ENCODE measurements at regions not wholly inside any gene's neighbourhood (a gene's known extent, or its start where the extent isn't known, plus 50 kb on each side); places are given as distances from the start of the nearest gene placed in this dataset.

DNA sequence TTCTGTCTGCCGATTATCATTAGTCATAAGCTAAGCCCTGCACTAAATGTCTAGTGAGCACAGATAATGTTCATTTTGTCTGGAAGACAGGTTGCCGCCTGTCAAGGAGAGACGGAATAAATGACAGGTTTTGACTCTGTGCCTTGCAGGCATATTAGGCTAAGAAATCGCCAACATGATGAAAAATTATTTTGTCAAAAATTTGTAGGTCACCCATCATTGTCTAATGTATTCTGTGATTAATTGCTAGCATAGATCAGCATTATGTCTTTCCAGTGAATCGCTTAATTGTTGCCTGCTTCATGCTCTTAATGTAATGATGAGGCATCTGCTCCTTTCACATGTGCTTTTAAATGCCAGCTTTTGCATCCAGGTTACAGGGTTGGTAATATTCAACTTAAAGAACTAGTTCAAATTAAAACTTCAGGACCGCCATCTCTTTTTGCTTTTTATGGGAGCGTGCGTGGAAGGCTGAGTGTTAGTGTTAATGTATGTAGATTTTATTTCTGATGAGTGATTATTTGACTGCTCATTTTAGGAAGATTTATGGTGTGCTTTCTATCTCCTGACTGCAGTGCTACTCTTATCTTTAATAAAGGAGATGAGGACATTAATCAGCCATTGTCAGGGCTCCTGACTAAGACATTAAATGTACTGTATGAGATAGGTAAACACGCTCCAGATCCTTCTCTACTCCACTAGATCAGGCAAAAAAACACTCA lies 120.8 kb upstream of the MEIS2 start:
- Histone ChIP-seq H3K4me3 (ENCODE audit: low read depth in 1 of 2, low read length in 2 of 2) (no peak overlapping the region), H3K4me1 (ENCODE audit: control insufficient read depth in 1 of 2, insufficient read depth in 2 of 2, low read length in 2 of 2) (no peaks in the 10 kb centered on the region), H3K36me3 (ENCODE audit: control insufficient read depth in 1 of 2, insufficient read depth in 2 of 2, low read length in 2 of 2) (no peaks in the 10 kb centered on the region), H3K27me3 (ENCODE audit: low read depth, low read length) (no peaks in the 10 kb centered on the region), H3K27ac (ENCODE audit: low read length) (no peak overlapping the region), H3K9me3 (ENCODE audit: control insufficient read depth in 1 of 2, low read length in 2 of 2) (no peaks in the 10 kb centered on the region)

DNA sequence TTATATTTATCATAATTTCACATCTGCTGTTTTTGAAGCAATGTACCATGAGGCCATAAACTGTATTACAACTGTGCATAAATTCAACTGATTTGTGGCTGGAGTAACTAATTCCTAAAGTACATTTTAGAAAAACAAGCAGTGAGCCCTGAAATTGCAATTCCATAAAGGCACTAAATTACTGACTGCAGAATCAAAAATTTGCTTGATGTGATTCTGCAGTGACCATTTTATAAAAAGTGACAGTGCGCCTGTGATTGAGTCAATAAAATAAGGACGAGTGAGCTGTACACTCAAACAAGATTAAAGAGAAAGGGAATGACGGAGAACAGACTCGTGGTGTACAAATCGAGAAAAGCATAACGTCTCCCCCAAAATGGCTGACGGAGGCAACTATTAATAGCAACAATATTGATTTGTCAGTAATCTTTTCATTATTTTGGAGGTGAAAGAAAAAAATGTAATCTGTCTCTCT lies 121.4 kb upstream of the MEIS2 start:
- no peaks in the 10 kb centered on the region for H3K36me3 ChIP-seq (ENCODE audit: control insufficient read depth in 1 of 2, insufficient read depth in 2 of 2, low read length in 2 of 2)
- H3K4me3 ChIP-seq (ENCODE audit: low read depth in 1 of 2, low read length in 2 of 2) = no peak overlapping the region
- H3K4me1 ChIP-seq (ENCODE audit: control insufficient read depth in 1 of 2, insufficient read depth in 2 of 2, low read length in 2 of 2) = no peaks in the 10 kb centered on the region
- no peaks in the 10 kb centered on the region for H3K9me3 ChIP-seq (ENCODE audit: control insufficient read depth in 1 of 2, low read length in 2 of 2)
- no peaks in the 10 kb centered on the region for H3K27me3 ChIP-seq (ENCODE audit: low read depth, low read length)
- no peak overlapping the region for H3K27ac ChIP-seq (ENCODE audit: low read length)

DNA sequence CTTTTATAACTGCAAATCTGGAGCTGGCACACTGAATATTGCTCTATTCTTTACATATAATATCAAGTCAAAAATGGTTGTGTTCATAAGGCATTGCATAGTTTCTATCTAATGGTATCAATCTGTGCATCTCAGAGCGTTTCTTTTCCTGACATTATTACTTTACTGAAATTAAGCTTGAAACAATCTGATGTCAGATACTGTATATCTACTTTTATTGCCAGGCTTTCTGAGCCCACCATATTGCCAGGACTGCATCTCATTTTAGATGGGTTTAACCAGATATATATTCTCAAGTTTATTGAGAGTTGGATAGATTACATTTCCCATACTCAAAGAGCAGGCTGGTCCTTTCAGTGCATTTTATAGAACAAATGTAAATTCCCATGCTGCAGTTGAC lies 122.7 kb upstream of the MEIS2 start:
- Histone ChIP-seq H3K36me3 (ENCODE audit: control insufficient read depth in 1 of 2, insufficient read depth in 2 of 2, low read length in 2 of 2) (no peaks in the 10 kb centered on the region), H3K27ac (ENCODE audit: low read length) (no peak overlapping the region), H3K4me1 (ENCODE audit: control insufficient read depth in 1 of 2, insufficient read depth in 2 of 2, low read length in 2 of 2) (no peaks in the 10 kb centered on the region), H3K4me3 (ENCODE audit: low read depth in 1 of 2, low read length in 2 of 2) (no peak overlapping the region), H3K9me3 (ENCODE audit: control insufficient read depth in 1 of 2, low read length in 2 of 2) (no peaks in the 10 kb centered on the region), H3K27me3 (ENCODE audit: low read depth, low read length) (no peaks in the 10 kb centered on the region)

DNA sequence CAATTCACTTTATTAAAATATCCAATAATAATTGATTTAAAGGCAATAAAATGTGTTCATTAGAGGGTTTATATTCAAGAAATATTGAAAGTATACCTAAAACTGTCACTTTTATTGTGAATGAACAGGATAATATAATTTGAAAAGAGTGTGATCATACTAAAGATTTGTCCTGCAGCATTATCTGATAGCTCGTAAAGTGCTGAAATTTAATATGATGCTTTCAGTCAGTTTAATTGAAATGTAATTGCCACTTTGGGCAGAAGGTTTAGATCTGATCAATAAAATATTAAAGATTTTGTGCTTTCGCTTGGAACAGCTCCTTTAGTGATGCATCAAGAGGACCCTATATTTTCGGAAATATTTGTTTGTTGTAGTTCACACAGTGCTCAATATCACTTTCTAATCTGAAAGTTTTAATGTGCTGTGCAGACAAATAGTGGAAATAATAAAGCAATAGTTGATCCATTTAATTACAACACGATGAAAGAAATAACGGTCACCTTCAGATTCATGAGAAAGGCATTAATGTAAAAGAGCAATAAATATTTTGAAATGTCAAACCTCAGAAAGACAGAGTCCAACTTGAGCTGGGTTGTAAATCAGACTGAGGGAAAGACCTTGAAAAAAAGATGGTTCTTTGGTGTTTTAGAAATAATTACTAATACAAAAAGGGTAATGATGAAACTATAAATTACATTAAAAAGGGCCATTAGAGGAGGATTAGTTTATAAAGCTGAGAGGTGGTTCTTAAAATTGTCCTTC lies 129.7 kb upstream of the MEIS2 start:
- Histone ChIP-seq H3K4me1 (ENCODE audit: control insufficient read depth in 1 of 2, insufficient read depth in 2 of 2, low read length in 2 of 2) (no peaks in the 10 kb centered on the region), H3K27ac (ENCODE audit: low read length) (no peak overlapping the region), H3K36me3 (ENCODE audit: control insufficient read depth in 1 of 2, insufficient read depth in 2 of 2, low read length in 2 of 2) (no peaks in the 10 kb centered on the region), H3K9me3 (ENCODE audit: control insufficient read depth in 1 of 2, low read length in 2 of 2) (no peaks in the 10 kb centered on the region), H3K27me3 (ENCODE audit: low read depth, low read length) (no peaks in the 10 kb centered on the region), H3K4me3 (ENCODE audit: low read depth in 1 of 2, low read length in 2 of 2) (no peak overlapping the region)

DNA sequence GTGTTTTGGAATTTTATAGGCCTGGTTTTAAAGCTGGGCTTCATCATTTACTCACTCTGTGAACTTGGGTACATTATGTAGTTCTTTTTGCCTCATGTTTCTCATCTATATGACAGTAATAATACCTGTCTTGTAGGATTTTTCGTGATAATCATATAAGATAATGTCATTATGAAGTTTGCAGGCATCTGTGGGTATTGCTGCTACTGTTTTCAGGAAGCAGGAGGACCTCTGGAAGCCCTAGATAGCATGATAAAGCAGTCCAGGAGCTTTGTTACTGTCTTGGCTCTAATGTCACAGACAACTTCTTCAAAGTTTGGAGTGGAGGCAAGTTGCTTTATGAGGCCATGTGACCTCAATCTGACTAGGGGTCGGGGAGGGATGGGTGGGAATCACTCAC lies 145.0 kb upstream of the MEIS2 start:
- Histone ChIP-seq H3K4me1 (ENCODE audit: control insufficient read depth in 1 of 2, insufficient read depth in 2 of 2, low read length in 2 of 2) (no peaks in the 10 kb centered on the region), H3K4me3 (ENCODE audit: low read depth in 1 of 2, low read length in 2 of 2) (no peak overlapping the region), H3K27ac (ENCODE audit: low read length) (no peak overlapping the region), H3K9me3 (ENCODE audit: control insufficient read depth in 1 of 2, low read length in 2 of 2) (no peaks in the 10 kb centered on the region), H3K27me3 (ENCODE audit: low read depth, low read length) (no peaks in the 10 kb centered on the region), H3K36me3 (ENCODE audit: control insufficient read depth in 1 of 2, insufficient read depth in 2 of 2, low read length in 2 of 2) (no peaks in the 10 kb centered on the region)

DNA sequence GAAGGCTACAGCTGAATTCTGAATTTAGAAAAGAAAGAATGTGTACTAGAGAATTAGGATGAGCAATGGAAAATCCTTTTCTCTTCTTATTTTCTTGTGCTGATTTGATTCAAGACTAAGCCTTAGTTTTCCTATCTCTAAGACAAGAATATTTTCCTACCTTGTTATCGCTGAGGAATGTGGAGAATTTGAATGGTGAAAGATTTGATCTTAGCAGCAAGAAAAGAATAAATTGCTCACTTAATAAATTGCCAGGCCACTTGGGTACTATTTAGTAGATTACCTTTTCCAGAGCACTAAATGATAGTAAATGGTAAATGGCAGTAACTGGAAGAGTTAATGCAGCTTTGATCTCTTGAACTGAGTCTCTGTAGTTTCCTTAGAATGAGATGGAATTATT lies 145.7 kb upstream of the MEIS2 start:
- Histone ChIP-seq H3K27me3 (ENCODE audit: low read depth, low read length) (no peaks in the 10 kb centered on the region), H3K36me3 (ENCODE audit: control insufficient read depth in 1 of 2, insufficient read depth in 2 of 2, low read length in 2 of 2) (no peaks in the 10 kb centered on the region), H3K4me1 (ENCODE audit: control insufficient read depth in 1 of 2, insufficient read depth in 2 of 2, low read length in 2 of 2) (no peaks in the 10 kb centered on the region), H3K4me3 (ENCODE audit: low read depth in 1 of 2, low read length in 2 of 2) (no peak overlapping the region), H3K27ac (ENCODE audit: low read length) (no peak overlapping the region), H3K9me3 (ENCODE audit: control insufficient read depth in 1 of 2, low read length in 2 of 2) (no peaks in the 10 kb centered on the region)

DNA sequence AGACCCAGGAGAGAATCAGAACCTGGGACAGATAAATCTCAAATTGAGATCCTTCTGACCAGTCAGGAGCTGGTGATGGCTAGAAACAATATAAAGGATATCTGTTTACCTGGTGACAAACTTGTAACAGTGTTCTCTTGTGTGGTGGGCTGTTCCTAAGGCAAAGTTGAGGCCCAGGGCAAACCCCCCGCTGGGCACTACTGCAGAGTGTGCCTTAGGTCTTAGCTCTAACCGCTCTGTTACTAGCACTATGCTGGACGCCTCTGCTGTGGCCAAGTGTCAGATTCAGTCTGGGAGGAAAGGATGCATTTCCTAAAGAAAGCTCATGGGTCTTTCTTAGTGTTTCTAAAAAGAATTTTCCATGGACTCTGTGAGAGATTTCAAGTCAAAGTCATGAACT lies 146.5 kb upstream of the MEIS2 start:
- no peaks in the 10 kb centered on the region for H3K4me1 ChIP-seq (ENCODE audit: control insufficient read depth in 1 of 2, insufficient read depth in 2 of 2, low read length in 2 of 2)
- no peaks in the 10 kb centered on the region for H3K36me3 ChIP-seq (ENCODE audit: control insufficient read depth in 1 of 2, insufficient read depth in 2 of 2, low read length in 2 of 2)

DNA sequence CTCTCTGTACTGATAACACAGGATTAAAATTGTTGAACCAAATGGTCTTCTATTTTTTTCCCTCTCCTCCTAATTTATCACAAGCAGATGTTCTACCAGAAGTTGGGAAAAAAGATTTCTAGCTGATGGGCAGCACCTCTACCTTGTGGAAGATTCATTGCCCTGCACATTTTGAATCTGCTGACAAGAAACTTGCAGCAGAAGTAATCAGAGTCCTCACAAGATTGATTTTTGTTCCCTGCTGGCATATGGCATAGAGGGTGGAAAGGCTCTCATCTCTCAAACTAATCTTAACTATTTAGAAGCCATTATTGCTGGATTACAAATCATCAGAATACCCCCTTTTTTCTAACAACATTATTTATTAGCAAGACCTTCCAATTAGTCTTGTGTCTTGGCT lies 148.9 kb upstream of the MEIS2 start:
- no peaks in the 10 kb centered on the region for H3K9me3 ChIP-seq (ENCODE audit: control insufficient read depth in 1 of 2, low read length in 2 of 2)
- H3K27ac ChIP-seq (ENCODE audit: low read length) = no peak overlapping the region
- H3K4me1 ChIP-seq (ENCODE audit: control insufficient read depth in 1 of 2, insufficient read depth in 2 of 2, low read length in 2 of 2) = no peaks in the 10 kb centered on the region
- no peaks in the 10 kb centered on the region for H3K36me3 ChIP-seq (ENCODE audit: control insufficient read depth in 1 of 2, insufficient read depth in 2 of 2, low read length in 2 of 2)
- H3K4me3 ChIP-seq (ENCODE audit: low read depth in 1 of 2, low read length in 2 of 2) = no peak overlapping the region
- H3K27me3 ChIP-seq (ENCODE audit: low read depth, low read length) = no peaks in the 10 kb centered on the region

More for the DNA sequence above, 146.5 kb upstream of the MEIS2 start:
- H3K27ac ChIP-seq (ENCODE audit: low read length) = no peak overlapping the region
- H3K4me3 ChIP-seq (ENCODE audit: low read depth in 1 of 2, low read length in 2 of 2) = no peak overlapping the region
- H3K27me3 ChIP-seq (ENCODE audit: low read depth, low read length) = no peaks in the 10 kb centered on the region
- no peaks in the 10 kb centered on the region for H3K9me3 ChIP-seq (ENCODE audit: control insufficient read depth in 1 of 2, low read length in 2 of 2)

DNA sequence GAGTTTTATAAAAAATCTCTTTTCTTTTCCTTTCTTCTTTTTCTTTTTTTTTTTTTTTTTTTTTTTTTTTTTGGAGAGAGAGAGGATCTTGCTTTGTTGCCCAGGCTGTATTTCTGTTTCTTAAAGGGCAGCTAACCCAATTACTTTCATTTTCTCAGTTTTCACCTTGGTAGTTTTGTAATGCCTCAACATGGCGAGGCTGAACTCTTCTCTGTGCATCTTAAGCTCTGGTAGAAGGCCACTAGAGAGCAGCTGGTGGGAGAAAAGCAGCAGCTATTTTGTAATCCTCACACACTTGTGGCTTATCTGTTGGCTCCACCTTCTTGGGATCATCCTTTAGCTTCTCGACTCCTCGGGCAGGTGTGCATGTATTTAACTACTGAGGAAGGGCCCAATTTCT lies 152.2 kb upstream of the MEIS2 start:
- no peak overlapping the region for H3K27ac ChIP-seq (ENCODE audit: low read length)
- H3K27me3 ChIP-seq (ENCODE audit: low read depth, low read length) = no peaks in the 10 kb centered on the region
- H3K36me3 ChIP-seq (ENCODE audit: control insufficient read depth in 1 of 2, insufficient read depth in 2 of 2, low read length in 2 of 2) = no peaks in the 10 kb centered on the region
- H3K4me1 ChIP-seq (ENCODE audit: control insufficient read depth in 1 of 2, insufficient read depth in 2 of 2, low read length in 2 of 2) = no peaks in the 10 kb centered on the region
- H3K4me3 ChIP-seq (ENCODE audit: low read depth in 1 of 2, low read length in 2 of 2) = no peak overlapping the region
- no peaks in the 10 kb centered on the region for H3K9me3 ChIP-seq (ENCODE audit: control insufficient read depth in 1 of 2, low read length in 2 of 2)

DNA sequence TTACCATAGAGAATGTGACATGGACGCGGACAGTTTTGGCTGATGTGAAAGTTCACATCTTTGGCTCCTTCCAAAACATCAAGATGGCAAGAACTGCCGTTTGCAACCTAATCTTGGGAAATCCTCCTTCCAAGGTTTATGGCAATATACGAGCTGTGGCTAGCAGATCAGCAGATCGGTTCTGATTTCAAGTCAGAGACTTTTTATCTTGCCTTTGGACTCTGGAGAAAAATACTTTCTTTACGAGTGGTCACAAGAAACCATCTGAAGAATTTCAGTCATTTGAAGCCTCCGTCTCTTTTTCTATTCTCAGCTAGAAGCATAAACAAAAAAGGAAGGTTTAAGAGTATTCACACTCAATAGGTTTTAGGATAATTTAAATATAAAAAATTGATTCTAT lies 153.5 kb upstream of the MEIS2 start:
- Histone ChIP-seq H3K27me3 (ENCODE audit: low read depth, low read length) (no peaks in the 10 kb centered on the region), H3K9me3 (ENCODE audit: control insufficient read depth in 1 of 2, low read length in 2 of 2) (no peaks in the 10 kb centered on the region), H3K4me3 (ENCODE audit: low read depth in 1 of 2, low read length in 2 of 2) (no peak overlapping the region), H3K4me1 (ENCODE audit: control insufficient read depth in 1 of 2, insufficient read depth in 2 of 2, low read length in 2 of 2) (no peaks in the 10 kb centered on the region), H3K36me3 (ENCODE audit: control insufficient read depth in 1 of 2, insufficient read depth in 2 of 2, low read length in 2 of 2) (no peaks in the 10 kb centered on the region), H3K27ac (ENCODE audit: low read length) (no peak overlapping the region)

DNA sequence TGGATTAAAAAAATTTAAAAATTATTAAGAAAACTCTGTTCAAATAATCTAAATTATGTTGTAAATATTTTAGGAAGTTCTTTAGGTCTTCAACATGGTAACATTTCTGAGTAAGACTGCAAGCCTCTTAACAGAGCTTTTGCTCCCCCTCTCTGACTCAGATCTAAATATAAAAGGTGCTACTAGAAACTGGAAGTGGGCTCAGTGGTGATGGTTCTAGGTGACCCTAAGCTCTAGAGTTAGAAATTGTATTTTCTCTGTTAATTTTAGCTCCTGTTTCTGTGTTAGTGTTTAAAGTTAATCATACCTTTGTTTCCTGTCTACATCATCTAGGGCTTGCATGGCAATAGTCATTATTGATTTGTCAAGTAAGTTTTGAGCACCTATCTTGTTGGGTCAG lies 159.9 kb upstream of the MEIS2 start:
- H3K4me3 ChIP-seq (ENCODE audit: low read depth in 1 of 2, low read length in 2 of 2) = no peak overlapping the region
- H3K36me3 ChIP-seq (ENCODE audit: control insufficient read depth in 1 of 2, insufficient read depth in 2 of 2, low read length in 2 of 2) = no peaks in the 10 kb centered on the region
- no peaks in the 10 kb centered on the region for H3K27me3 ChIP-seq (ENCODE audit: low read depth, low read length)
- no peaks in the 10 kb centered on the region for H3K9me3 ChIP-seq (ENCODE audit: control insufficient read depth in 1 of 2, low read length in 2 of 2)
- H3K27ac ChIP-seq (ENCODE audit: low read length) = no peak overlapping the region
- H3K4me1 ChIP-seq (ENCODE audit: control insufficient read depth in 1 of 2, insufficient read depth in 2 of 2, low read length in 2 of 2) = no peaks in the 10 kb centered on the region

All from muscle layer of duodenum (tissue), 2 donors.